GM19395 (cell line): ENCODE measurements at regions not wholly inside any gene's neighbourhood (a gene's known extent, or its start where the extent isn't known, plus 50 kb on each side); places are given as distances from the start of the nearest gene placed in this dataset.
A peak's percentile ranks its signal among the peaks of the same experiment; 100 is the strongest.

Source experiments
- ATAC-seq: cut with Tn5 transposase; IDR thresholded peaks from one replicate; pipeline ENCODE4 v1.9.1; 2021; ENCODE audit warnings: mild to moderate bottlenecking, moderate library complexity; ENCODE audit not compliant: unreplicated experiment

GRCh38 chr2:62305421-62306176, 109.7 kb downstream of the B3GNT2 start:
- ATAC-seq = no peak

- no peak for ATAC-seq
Measured at GRCh38 chr2:62304429-62305417, 108.8 kb downstream of the B3GNT2 start.

DNA sequence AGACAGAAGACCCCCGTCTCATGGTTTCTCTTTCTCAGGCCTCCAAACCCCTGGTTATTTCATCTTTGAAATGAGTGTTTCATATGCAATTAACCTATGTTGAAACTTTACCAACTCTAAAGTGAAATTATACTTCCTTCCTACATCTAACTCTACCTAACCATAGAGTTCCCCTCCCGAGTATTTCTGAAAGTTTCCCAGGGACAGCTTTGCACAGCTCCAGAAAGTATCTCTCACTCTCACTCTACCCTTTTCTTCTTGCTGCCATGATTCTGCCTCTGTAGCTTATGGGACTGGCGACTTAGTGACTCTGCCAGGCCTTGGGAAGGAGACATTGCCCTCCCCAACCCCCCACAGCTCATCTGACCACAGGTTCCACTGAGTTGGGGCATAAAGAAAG, 107.9 kb downstream of the B3GNT2 start:
- ATAC-seq = no peak

GRCh38 chr2:62302631-62303435, 106.9 kb downstream of the B3GNT2 start:
- no peak for ATAC-seq

DNA sequence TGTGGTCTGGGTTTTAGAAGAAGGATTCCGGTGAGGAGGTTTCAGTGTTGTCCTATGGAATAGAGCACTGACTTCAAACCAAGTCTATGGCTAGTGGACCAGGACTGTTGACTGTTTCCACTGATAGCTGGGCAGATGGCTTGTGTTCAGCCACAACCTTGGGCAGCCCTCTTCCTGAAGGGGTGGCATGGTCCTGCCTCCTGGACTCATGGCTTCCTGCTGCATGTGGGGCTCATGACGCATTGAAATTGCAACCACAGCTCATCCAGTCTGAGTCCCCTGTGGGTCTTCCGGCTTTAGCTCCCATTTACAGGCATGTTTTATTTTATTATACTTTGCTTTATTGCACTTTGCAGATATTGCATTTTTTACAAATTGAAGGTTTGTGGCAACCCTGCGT, 105.0 kb downstream of the B3GNT2 start:
- no peak for ATAC-seq

- no peak for ATAC-seq
Measured at GRCh38 chr2:62297624-62298010, 101.7 kb downstream of the B3GNT2 start.

DNA sequence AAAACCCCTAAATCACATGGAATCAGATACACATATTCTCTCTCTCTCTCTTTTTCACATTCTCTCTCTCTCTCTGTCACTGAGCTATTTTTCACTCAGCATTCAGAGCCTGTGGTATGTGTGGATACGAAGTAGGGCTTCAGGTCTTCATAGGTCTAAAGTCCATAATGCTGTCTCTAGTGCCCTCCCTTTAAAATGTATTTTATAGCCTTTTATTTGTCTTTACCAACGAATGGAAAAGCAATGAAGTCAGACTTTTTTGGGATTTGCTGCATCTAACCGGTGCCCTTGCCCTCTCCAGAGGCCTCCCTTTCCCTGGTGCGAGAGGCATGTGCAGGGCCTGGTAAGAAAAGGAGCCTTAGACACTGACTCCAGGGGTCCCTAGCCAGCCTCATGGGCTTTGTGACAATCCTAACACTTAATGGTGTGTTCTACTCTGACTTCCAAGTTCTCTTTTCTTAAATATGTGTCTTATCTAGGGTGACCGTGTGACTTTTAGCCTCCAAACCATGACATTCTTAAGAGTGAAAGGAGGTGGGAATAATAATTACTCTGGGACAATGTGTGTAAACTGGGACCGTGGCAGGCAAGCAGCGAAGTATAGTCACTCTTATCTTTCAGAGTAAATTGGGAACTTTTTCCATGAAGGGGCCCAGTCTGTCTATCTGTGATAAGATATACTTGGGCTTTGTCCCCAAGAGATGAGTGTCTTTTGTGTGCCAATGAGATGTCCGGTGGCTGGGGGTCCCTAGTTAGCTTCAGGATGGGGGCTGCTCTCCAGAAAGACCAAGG, 101.1 kb downstream of the B3GNT2 start:
- no peak for ATAC-seq

GRCh38 chr2:62296034-62296831, 100.3 kb downstream of the B3GNT2 start:
- no peak for ATAC-seq

DNA sequence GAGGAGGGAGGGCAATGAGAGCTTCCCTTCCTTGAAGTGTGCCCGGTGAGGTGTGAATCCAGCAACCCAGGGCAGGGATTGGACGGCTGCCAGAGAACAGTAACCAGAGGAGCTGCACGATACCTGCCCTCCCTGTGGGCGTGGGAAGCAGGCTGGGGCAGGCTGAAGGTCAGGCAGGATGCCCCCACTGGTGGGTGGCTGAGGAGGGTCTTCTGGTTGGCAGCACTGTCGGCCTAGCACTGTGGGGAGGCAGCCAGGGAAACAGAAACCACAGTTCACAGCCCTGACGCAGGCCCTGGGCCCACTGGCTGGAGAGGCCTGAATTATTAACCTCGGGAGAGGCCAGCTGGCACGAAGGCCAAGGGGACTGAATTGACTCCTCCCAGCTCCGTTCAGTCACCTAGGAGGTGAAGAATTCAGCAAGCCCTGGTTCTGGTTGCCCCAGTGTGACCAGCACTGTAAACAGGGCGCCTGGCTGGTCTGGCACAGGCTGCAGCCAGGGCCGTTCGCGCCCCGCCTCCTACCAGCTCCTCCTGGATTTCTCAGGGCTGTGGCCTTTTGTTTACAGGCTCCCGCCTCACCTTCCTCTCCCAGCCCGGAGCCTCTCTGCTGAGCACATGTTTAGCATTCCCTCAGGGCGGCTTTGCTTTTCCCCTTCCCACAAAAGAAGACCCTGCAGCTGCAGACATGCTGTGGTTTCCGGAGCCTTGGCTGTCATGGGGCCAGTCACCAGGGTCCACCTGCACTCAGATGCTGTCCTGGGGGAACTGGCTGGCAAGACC, 97.8 kb downstream of the B3GNT2 start:
- ATAC-seq = no peak

- ATAC-seq = no peak
Measured at GRCh38 chr2:62293151-62293489, 97.2 kb downstream of the B3GNT2 start.

GRCh38 chr2:62292190-62292589, 96.3 kb downstream of the B3GNT2 start:
- no peak for ATAC-seq

- no peak for ATAC-seq
Measured at GRCh38 chr2:62291517-62292137, 95.7 kb downstream of the B3GNT2 start.

DNA sequence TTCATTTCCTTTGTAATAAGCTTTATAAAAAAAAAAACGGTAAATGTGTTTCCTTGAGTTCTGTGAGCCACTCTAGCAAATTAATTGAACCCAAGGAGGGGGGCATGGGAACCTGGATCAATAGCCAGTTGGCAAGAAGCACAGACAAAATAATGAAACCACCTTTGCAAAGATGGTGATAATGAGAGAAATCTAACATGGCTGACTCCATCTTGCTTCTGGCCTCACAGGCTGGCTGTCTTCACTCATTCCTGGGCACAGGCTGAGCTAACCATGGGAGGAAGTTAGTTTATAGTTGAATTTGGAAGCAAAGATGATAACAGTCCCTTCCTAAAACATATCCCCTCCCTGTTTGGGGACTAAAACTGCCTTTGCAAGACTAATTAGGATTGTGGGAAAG, 95.1 kb downstream of the B3GNT2 start:
- ATAC-seq = no peak

DNA sequence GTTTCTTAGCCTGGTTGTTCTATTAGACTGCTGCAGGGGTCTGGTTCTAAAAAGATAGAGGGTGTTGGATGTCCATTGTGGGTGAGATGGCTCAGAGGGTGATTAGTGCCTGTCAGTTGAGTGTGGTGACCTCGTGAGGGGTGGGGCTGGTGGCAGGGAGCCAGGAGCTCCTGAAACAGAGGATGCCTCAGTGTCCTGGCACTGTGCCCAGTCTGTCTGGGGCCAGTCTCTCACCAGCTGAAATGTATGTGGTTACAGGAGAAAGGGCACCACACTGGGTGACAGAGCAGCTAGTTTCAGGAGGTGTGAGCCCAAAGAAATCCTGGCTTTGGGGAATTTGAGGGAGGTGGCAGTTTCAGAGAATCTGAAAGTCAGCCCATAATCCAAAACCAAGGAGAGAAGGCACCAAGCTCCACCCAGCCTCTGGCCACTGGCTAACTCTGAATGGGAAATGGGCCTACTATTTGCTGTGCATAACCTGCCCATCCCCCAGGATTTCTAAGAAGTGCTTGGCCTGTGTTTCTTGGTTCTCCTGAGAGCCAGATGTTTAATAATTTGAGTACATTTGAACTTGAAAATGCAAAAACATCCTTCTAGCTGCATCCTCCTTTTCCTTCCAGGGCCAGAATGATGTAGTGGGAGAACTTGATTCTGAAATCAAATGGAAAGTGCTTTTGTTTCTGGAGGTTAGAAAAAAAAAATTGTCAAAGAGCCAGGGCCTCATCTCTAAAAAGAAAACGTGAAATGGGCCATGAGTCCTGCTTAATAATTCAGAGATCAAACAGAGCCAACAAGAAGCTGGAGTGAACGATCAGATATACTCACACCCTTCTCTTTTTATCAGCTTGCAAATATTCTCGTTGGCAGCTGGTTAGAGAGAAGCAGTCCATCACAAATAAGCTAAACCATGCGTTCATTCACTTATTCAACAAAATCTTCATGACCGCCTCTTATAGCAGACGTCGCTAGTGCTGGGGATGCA, 92.3 kb downstream of the B3GNT2 start:
- peak; percentile 68 for ATAC-seq

DNA sequence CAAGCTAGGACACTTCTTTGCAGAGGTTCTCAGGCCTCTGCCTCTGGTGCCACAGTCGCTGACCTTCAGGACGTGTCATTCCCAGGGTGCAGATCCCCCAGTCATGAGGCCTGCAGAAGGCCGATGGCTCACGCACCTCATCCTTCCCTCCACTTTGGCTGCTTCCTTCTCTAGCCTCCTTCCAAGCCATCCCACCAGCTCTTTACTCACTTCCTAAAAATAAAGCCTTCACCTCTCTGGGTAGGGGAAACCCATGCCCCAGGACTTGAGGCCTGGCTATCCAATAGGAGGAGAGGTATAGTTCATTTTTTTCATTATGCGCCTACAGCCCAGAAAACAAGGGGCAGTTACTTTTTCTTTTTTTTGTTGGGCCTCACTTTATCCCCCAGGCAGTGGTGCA, 91.4 kb downstream of the B3GNT2 start:
- ATAC-seq = no peak

- ATAC-seq = no peak
Measured at GRCh38 chr2:62286089-62286785, 90.3 kb downstream of the B3GNT2 start.

- no peak for ATAC-seq
Measured at GRCh38 chr2:62284980-62285379, 89.1 kb downstream of the B3GNT2 start.
